Liver (tissue), 8 donors: ENCODE measurements at regions not wholly inside any gene's neighbourhood (a gene's known extent, or its start where the extent isn't known, plus 50 kb on each side); places are given as distances from the start of the nearest gene placed in this dataset.

Source experiments
- DNase-seq: peaks from one replicate; pipeline ENCODE4 v3.0.0-alpha.2; 2017; ENCODE audit warnings: low spot score
- H3K27ac ChIP-seq, 2 donors: one replicate each; pipeline ENCODE4 v1.7.0; 2013; ENCODE audit warnings: inconsistent platforms in 2 of 2, low read length in 2 of 2, control low read depth in 1 of 2, low read depth in 1 of 2, mild to moderate bottlenecking in 1 of 2
- H3K27me3 ChIP-seq, 4 donors: one replicate each; pipeline versions ENCODE4 v1.6.1 to v1.7.0; 2013; ENCODE audit warnings: low read length in 3 of 4, inconsistent platforms in 1 of 4, mild to moderate bottlenecking in 1 of 4, moderate library complexity in 1 of 4; ENCODE audit not compliant: control insufficient read depth in 4 of 4, insufficient read depth in 4 of 4
- H3K36me3 ChIP-seq, 4 donors: one replicate each; pipeline versions ENCODE4 v1.6.1 to v1.7.0; 2013; ENCODE audit warnings: low read length in 3 of 4, mild to moderate bottlenecking in 3 of 4, low read depth in 1 of 4, moderate library complexity in 1 of 4; ENCODE audit not compliant: control insufficient read depth in 4 of 4, insufficient read depth in 3 of 4
- H3K4me1 ChIP-seq, 4 donors: one replicate each; pipeline versions ENCODE4 v1.6.1 to v1.7.0; 2013; ENCODE audit warnings: low read length in 3 of 4, mild to moderate bottlenecking in 3 of 4, moderate library complexity in 1 of 4; ENCODE audit not compliant: control insufficient read depth in 4 of 4, insufficient read depth in 4 of 4
- H3K4me3 ChIP-seq, 3 donors: one replicate each; pipeline versions ENCODE4 v1.6.1 to v1.7.0; 2013; ENCODE audit warnings: low read length in 3 of 3, control low read depth in 1 of 3, low read depth in 1 of 3, mild to moderate bottlenecking in 1 of 3
- H3K9ac ChIP-seq, 2 donors: one replicate each; pipeline ENCODE4 v1.7.0; 2013; ENCODE audit warnings: low read length in 2 of 2, mild to moderate bottlenecking in 2 of 2, moderate library complexity in 2 of 2, control low read depth in 1 of 2, low read depth in 1 of 2
- H3K9me3 ChIP-seq, 4 donors: one replicate each; pipeline versions ENCODE4 v1.6.1 to v1.7.0; 2013; ENCODE audit warnings: low read length in 3 of 4; ENCODE audit not compliant: control insufficient read depth in 4 of 4
- FOXA1 ChIP-seq: IDR thresholded peaks from 2 replicates; pipeline ENCODE4 v1.6.1; 2016; ENCODE audit warnings: antibody characterized with exemption
- FOXA2 ChIP-seq: IDR thresholded peaks from 2 replicates; pipeline ENCODE4 v1.6.1; 2016; ENCODE audit warnings: antibody characterized with exemption
- HNF4A ChIP-seq, 2 donors: conservative IDR thresholded peaks; 2 replicates each; pipeline ENCODE4 v1.6.1; 2016; ENCODE audit warnings: antibody characterized with exemption in 2 of 2, mild to moderate bottlenecking in 2 of 2
- HNF4G ChIP-seq: IDR thresholded peaks from 2 replicates; pipeline ENCODE4 v1.6.1; 2016; ENCODE audit warnings: antibody characterized with exemption
- JUND ChIP-seq, 2 donors: IDR thresholded peaks; 2 replicates each; pipeline ENCODE4 v1.6.1; 2016; ENCODE audit warnings: antibody characterized with exemption in 2 of 2
- NR2F2 ChIP-seq: IDR thresholded peaks from 2 replicates; pipeline ENCODE4 v1.6.1; 2016; ENCODE audit warnings: antibody characterized with exemption
- RXRA ChIP-seq, 2 donors: IDR thresholded peaks; 2 replicates each; pipeline ENCODE4 v1.6.1; 2017 to 2018; ENCODE audit warnings: antibody characterized with exemption in 2 of 2, mild to moderate bottlenecking in 1 of 2
- SP1 ChIP-seq: IDR thresholded peaks from 2 replicates; pipeline ENCODE4 v1.6.1; 2018; ENCODE audit warnings: antibody characterized with exemption, mild to moderate bottlenecking
- TAF1 ChIP-seq: conservative IDR thresholded peaks from 2 replicates; pipeline ENCODE4 v1.6.1; 2016; ENCODE audit warnings: antibody characterized with exemption, mild to moderate bottlenecking
- YY1 ChIP-seq: IDR thresholded peaks from 2 replicates; pipeline ENCODE4 v1.6.1; 2016; ENCODE audit warnings: antibody characterized with exemption, mild to moderate bottlenecking
- WGBS: extraction: QIAGEN DNeasy Blood & Tissue Kit; methylation state at CpG from one replicate; pipeline ENCODE4 v1.1.7; 2013; 5-methylcytosine and 5-hydroxymethylcytosine counted together
- TF ChIP-seq, protein P1 (sequence below): IDR thresholded peaks from 2 replicates; pipeline ENCODE4 v1.6.1; 2016; ENCODE audit warnings: antibody characterized with exemption, mild to moderate bottlenecking
- TF ChIP-seq, protein P2 (sequence below): IDR thresholded peaks from 2 replicates; pipeline ENCODE4 v1.6.1; 2016; ENCODE audit warnings: antibody characterized with exemption
- TF ChIP-seq, protein P3 (sequence below): fragments of 150-350 bp; IDR thresholded peaks from 2 replicates; pipeline ENCODE4 v1.5.1; 2017; ENCODE audit warnings: improper control_type of control experiment, low read depth, low read length; ENCODE audit not compliant: missing input control
- TF ChIP-seq, protein P4 (sequence below): IDR thresholded peaks from 2 replicates; pipeline ENCODE4 v1.6.1; 2016; ENCODE audit warnings: antibody characterized with exemption
- donor health status: healthy.
- donor health status: healthy.
- donor health status: healthy.
- donor health status: healthy.
- donor health status: healthy.

DNA sequence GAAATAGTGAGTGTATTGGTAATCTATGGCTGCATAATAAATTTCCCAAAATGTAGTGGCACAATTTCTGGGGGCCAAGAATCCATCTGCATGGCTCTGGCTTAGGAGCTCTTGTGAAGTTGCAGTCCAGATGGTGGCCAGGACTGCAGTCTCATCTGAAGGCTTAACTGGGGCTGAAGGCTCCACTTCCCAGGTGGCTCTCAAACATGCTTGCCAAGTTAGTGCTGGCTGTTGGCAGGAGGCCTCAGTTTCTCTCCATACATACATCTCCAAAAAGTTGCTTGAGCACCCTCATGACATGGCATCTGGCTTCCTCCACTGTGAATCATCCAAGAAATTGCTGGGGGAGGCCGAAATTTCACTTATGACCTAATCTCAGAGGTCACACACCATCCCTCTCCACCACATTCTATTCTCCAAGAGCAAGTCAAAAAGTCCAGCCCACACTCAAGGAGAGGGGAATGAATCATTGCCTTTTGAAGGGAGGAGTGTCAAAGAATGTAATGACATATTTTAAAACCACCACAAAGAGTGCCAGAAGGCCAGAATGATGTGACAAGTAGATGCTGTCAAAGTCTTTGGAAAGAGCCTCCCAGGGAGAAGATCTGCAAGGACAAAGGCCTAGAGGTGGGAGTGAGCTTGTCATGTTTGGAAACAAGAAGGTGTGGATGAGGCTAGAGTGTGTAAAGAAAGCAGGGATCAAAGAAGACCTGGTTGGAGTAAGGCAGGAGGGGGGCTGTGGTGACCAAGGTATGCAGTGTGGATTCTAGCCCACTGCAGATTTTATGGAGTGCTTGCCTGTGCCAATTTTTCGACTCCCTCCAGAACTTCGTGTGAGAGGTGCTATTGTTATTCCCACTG, 566.2 kb downstream of the MIAT start:
- no peak for DNase-seq
- Histone ChIP-seq H3K36me3 (no peaks in the 10 kb centered on the region), H3K27me3 (peaks cover 0 to 5% (median 0%) of the 10 kb centered on the region in 4 donors), H3K27ac (no peak overlapping the region), H3K4me1 (no peaks in the 10 kb centered on the region), H3K4me3 (no peak overlapping the region), H3K9me3 (no peaks in the 10 kb centered on the region), H3K9ac (no peak overlapping the region)
- WGBS: 56% methylated on average over 3 of the region's 3 CpGs
- TF ChIP-seq HNF4A (conservative IDR thresholded peaks at IDR 0.05) (no peak), NR2F2 (no peak), YY1 (no peak), FOXA2 (no peak), TAF1 (no peak), FOXA1 (no peak), HNF4G (no peak), SP1 (no peak), RXRA (IDR thresholded peaks at IDR 0.05) (no peak), JUND (IDR thresholded peaks at IDR 0.05) (no peak)
- TF ChIP-seq, protein P1, sequence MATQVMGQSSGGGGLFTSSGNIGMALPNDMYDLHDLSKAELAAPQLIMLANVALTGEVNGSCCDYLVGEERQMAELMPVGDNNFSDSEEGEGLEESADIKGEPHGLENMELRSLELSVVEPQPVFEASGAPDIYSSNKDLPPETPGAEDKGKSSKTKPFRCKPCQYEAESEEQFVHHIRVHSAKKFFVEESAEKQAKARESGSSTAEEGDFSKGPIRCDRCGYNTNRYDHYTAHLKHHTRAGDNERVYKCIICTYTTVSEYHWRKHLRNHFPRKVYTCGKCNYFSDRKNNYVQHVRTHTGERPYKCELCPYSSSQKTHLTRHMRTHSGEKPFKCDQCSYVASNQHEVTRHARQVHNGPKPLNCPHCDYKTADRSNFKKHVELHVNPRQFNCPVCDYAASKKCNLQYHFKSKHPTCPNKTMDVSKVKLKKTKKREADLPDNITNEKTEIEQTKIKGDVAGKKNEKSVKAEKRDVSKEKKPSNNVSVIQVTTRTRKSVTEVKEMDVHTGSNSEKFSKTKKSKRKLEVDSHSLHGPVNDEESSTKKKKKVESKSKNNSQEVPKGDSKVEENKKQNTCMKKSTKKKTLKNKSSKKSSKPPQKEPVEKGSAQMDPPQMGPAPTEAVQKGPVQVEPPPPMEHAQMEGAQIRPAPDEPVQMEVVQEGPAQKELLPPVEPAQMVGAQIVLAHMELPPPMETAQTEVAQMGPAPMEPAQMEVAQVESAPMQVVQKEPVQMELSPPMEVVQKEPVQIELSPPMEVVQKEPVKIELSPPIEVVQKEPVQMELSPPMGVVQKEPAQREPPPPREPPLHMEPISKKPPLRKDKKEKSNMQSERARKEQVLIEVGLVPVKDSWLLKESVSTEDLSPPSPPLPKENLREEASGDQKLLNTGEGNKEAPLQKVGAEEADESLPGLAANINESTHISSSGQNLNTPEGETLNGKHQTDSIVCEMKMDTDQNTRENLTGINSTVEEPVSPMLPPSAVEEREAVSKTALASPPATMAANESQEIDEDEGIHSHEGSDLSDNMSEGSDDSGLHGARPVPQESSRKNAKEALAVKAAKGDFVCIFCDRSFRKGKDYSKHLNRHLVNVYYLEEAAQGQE: no peak
- TF ChIP-seq, protein P2, sequence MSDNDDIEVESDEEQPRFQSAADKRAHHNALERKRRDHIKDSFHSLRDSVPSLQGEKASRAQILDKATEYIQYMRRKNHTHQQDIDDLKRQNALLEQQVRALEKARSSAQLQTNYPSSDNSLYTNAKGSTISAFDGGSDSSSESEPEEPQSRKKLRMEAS: no peak
- TF ChIP-seq, protein P3, sequence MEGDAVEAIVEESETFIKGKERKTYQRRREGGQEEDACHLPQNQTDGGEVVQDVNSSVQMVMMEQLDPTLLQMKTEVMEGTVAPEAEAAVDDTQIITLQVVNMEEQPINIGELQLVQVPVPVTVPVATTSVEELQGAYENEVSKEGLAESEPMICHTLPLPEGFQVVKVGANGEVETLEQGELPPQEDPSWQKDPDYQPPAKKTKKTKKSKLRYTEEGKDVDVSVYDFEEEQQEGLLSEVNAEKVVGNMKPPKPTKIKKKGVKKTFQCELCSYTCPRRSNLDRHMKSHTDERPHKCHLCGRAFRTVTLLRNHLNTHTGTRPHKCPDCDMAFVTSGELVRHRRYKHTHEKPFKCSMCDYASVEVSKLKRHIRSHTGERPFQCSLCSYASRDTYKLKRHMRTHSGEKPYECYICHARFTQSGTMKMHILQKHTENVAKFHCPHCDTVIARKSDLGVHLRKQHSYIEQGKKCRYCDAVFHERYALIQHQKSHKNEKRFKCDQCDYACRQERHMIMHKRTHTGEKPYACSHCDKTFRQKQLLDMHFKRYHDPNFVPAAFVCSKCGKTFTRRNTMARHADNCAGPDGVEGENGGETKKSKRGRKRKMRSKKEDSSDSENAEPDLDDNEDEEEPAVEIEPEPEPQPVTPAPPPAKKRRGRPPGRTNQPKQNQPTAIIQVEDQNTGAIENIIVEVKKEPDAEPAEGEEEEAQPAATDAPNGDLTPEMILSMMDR: no peak
- TF ChIP-seq, protein P4, sequence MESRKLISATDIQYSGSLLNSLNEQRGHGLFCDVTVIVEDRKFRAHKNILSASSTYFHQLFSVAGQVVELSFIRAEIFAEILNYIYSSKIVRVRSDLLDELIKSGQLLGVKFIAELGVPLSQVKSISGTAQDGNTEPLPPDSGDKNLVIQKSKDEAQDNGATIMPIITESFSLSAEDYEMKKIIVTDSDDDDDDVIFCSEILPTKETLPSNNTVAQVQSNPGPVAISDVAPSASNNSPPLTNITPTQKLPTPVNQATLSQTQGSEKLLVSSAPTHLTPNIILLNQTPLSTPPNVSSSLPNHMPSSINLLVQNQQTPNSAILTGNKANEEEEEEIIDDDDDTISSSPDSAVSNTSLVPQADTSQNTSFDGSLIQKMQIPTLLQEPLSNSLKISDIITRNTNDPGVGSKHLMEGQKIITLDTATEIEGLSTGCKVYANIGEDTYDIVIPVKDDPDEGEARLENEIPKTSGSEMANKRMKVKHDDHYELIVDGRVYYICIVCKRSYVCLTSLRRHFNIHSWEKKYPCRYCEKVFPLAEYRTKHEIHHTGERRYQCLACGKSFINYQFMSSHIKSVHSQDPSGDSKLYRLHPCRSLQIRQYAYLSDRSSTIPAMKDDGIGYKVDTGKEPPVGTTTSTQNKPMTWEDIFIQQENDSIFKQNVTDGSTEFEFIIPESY: no peak
